ENCODE measurements at regions not wholly inside any gene's neighbourhood (a gene's known extent, or its start where the extent isn't known, plus 50 kb on each side); places are given as distances from the start of the nearest gene placed in this dataset.

GRCh38 chr21:39054066-39054465 lies 129.2 kb downstream of the PSMG1 start:
- DNase-seq (ENCODE audit: low read depth), result no peak

DNA sequence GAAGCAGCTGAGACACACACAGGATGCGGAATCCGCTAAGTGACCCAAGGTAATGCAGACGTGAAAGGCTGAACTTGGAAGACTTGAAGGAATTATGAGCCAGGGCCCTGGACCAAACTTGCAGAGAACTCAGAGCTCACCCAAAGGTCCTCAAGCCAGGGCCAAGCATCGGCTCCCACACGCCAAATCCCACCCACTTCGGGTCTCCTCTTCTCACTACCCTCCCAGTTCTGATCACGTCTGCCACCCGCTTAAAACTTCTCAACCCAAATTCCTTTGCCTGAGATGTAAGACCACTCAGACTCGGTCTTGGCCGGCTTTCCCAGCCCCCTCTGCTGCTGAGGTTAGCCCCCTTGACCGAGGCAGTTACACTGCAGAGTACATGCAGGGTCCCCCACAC lies 130.1 kb downstream of the PSMG1 start:
- no peak for DNase-seq (ENCODE audit: low read depth)

DNA sequence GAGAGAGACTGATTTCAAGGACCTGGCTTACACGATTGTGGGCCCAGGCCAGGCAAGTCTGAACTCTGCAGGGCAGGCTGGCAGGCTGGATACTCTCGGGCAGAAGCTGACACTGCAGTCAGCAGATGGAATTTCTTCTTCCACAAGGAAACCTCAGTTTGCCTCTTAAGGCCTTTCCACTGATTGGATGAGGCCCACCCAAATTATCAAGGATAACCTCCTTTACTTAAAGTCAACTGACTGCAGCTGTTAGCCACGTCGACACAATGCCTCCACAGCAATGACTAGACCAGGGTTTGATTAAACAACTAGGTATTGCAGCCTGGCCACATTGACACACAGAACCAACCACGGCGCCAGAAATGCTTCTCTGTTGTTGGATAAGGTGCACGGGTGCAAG lies 130.5 kb downstream of the PSMG1 start:
- DNase-seq (ENCODE audit: low read depth), result no peak

- no peak for DNase-seq (ENCODE audit: low read depth)
These were observed 131.7 kb downstream of the PSMG1 start for GRCh38 chr21:39051588-39051949.

GRCh38 chr21:39050841-39051587 lies 132.2 kb downstream of the PSMG1 start:
- no peak for DNase-seq (ENCODE audit: low read depth)

GRCh38 chr21:39048574-39048973 lies 134.7 kb downstream of the PSMG1 start:
- DNase-seq (ENCODE audit: low read depth), result peak; percentile 75

DNA sequence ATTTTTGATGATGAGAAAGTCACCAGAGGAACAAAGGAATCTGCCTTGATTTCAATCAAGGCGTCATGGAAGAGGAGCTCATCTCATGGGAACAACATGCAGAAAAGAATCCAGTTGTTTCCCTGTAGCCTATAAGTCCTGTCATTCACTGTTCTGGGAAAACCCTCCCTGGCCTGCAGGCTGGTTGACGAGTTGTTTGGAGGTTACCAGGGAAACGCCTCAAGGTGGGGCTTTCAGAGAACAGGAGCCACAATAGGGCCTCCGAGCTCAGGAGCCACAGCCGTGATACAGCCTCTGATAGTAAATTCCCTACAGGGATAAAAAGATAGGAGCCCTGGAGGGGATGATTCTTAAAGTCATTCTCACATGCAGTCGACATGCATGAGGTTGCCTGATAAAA lies 135.2 kb downstream of the PSMG1 start:
- DNase-seq (ENCODE audit: low read depth), result peak; percentile 68

DNA sequence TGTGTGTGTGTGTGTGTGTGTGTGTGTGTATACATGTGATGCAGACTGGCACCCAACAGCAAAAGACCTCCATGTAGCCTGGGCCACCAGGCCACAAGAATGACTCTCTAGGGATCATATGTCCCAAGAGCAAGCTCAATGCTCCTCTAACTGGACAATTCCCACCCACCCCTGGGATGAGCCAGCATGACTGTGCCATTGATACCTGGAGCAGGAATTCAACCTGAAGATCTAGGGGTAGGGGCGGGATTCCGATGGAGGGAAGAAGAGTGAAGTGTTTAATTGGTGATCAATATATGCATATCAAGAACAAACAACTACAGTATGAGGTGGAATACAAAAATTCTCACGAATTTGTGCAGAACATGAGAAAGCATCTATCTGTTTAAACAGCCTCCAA lies 136.2 kb downstream of the PSMG1 start:
- no peak for DNase-seq (ENCODE audit: low read depth)

GRCh38 chr21:39046236-39046916 lies 136.9 kb downstream of the PSMG1 start:
- no peak for DNase-seq (ENCODE audit: low read depth)

DNA sequence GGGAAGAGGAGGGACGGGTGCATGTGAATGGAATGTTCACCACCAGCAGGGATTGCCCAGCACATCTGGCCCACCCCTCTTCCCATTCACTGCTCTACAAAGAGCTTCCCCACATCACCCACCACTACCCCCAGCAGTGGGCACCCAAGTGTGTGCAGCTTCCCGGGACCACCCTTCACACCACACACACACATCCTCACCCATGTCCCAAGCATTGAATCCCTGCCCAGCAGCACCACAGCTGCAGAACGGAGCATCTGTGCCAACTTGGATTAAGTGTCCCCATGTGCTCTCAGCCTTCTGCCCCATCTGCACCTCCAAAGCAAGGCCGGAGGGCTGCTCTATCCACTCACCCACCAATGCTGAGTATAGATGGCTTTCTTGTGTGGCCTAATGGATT lies 141.4 kb downstream of the PSMG1 start:
- no peak for DNase-seq (ENCODE audit: low read depth)

GRCh38 chr21:39040494-39041110 lies 142.6 kb downstream of the PSMG1 start:
- no peak for DNase-seq (ENCODE audit: low read depth)

GRCh38 chr21:39037807-39038405 lies 145.3 kb downstream of the PSMG1 start:
- peak; percentile 55 for DNase-seq (ENCODE audit: low read depth)

DNA sequence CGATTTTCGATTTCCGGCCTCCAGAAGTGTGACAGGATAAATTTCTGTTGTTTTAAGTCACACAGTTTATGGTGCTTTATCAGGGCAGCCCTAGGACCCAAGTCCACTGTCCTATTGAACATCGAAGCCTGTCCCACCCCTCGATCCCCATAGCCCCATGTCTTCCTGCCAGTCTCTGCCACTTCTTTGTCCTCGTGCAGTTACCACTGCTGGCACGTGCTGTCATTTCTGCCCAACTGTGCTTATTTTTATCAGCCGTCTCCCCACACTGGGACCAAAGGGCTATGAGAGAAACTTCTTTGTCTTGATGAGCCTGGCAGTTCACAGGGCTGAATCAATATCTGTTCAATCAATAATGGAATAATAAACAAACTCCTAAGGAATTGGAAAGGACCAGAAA lies 146.7 kb downstream of the PSMG1 start:
- no peak for DNase-seq (ENCODE audit: low read depth)

DNA sequence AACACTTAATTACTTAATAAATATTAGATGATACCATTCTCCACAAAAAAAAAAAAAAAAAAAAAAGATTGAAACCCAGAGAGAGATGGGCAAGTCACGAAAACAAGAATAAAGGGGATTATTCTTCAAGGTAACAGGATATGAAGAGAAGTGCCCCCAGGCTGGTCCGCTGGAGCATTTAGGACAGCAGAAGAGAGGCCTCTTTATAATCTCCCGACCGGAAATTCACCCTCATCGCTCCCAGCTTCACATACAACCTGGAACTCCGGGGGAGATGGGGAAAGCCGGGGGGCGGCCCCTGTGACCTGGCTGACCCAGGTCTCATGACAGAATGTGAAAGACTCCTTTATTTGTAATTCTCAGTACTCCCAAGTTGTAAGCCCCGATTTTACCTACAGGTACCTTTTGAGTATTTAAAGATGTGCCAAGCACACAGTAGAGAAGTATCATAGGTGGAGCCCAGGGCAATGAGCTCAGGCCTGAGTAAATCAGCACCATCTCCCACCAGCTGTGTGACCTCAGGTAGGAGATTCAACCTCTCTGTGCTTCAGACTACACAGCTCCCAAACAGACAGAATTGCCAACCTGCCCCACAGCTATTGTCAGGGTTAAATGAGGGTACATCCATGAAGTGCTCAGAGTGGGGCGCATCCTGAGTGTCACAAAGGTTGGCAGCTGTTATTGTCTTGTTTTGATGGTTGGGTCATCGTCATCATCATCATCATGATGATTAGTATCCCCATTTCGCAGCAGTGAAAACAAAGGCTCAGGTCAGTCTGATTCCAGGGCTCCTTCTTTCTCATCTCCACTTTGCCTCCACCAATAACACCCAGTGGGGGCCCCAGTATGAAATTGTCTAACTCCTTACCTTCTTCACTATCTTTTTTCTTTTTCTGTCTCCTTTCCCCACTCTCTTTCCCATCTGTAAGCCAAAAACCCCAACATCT lies 148.4 kb downstream of the PSMG1 start:
- no peak for DNase-seq (ENCODE audit: low read depth)

DNA sequence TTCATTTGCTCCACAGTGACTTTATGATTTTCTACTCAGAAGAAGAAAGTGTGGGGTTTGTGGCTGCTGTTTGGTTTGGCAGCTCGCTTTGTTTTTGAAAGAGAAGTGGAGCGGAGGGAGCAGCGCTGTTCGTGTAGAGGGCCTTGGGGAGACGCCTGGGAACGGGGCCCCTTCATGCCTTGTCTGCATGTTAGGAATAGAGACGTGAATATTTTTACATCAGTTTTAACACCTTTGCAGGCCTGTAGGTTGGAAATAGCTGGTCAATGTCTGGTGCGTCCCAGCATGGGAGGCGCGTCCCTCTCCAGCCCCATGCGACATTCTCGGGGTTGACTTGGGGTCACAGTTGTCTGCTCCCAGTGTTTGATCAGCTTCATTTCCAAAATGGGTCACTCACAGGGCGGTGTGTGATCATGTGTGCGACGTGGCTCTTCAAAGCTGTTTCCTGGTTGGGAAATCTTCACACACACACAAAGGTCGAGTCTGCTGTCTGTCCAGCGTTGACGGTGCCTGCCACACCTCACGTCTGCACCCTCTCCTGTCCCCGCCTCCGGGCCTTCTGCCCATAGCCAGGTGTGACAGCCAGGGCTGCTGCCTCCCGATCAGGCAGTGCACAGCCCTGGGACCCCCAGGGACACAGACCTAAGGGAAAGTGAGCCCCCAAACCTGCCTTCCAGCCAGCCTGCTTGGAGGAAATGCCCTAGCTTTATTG lies 149.2 kb downstream of the PSMG1 start:
- DNase-seq (ENCODE audit: low read depth), result peak; percentile 72

- no peak for DNase-seq (ENCODE audit: low read depth)
These were observed 153.1 kb downstream of the PSMG1 start for GRCh38 chr21:39029900-39030884.

- DNase-seq (ENCODE audit: low read depth), result peak; percentile 63
These were observed 154.0 kb downstream of the PSMG1 start for GRCh38 chr21:39029086-39029755.

GRCh38 chr21:39025198-39025597 lies 158.1 kb downstream of the PSMG1 start:
- DNase-seq (ENCODE audit: low read depth), result no peak

DNA sequence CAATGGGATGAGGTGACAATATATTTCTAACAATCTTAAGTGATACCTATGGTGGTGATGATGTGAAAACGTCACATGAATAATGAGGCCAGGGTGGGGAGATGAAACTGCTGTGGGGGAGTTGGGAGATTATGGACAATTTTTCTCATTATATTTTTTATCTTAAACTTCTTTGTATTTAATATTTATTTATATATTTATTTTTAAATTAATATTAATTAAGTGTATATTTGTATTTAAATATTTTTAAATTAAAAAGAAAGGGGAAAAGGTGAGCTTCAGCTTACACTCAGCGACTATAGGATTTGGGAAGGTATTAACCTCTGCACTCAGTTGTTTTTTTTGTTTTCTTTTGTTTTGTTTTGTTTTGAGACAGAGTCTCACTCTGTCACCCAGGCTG lies 158.7 kb downstream of the PSMG1 start:
- no peak for DNase-seq (ENCODE audit: low read depth)
